A549 (cell line): ENCODE measurements at regions not wholly inside any gene's neighbourhood (a gene's known extent, or its start where the extent isn't known, plus 50 kb on each side); places are given as distances from the start of the nearest gene placed in this dataset.

Source experiments
- FOSL2 ChIP-seq, 2 experiments: fragments of 450-650 bp in 1 of 2; fragments of >200 bp in 1 of 2; sonication (Bioruptor Twin) in 1 of 2; formaldehyde crosslinking; IDR thresholded peaks; 2 replicates each; pipeline versions ENCODE4 v1.5.0 to v1.6.1; 2016 to 2020; ENCODE audit warnings: mild to moderate bottlenecking in 1 of 2, moderate library complexity in 1 of 2
- GATA3 ChIP-seq: IDR thresholded peaks from 2 replicates; pipeline ENCODE4 v1.6.1; 2012; ENCODE audit warnings: borderline replicate concordance
- HDAC2 ChIP-seq: fragments of 200-600 bp; sonication (generic); IDR thresholded peaks from 2 replicates; pipeline ENCODE4 v1.6.1; 2016
- POLR2A ChIP-seq: IDR thresholded peaks from 2 replicates; pipeline ENCODE4 v1.6.1; 2012; ENCODE audit warnings: mild to moderate bottlenecking, low read length
- SREBF2 ChIP-seq: fragments of 450-650 bp; IDR thresholded peaks from 2 replicates; pipeline ENCODE4 v1.6.1; 2014; ENCODE audit warnings: mild to moderate bottlenecking, moderate library complexity
- TF ChIP-seq, protein P1 (sequence below): fragments of >200 bp; sonication (Bioruptor Twin); formaldehyde crosslinking; IDR thresholded peaks from 3 replicates; pipeline ENCODE4 v1.5.1; 2016
- TF ChIP-seq, protein P2 (sequence below): fragments of 200-600 bp; sonication (generic); IDR thresholded peaks from 2 replicates; pipeline ENCODE4 v1.6.1; 2016; ENCODE audit warnings: antibody characterized with exemption, mild to moderate bottlenecking, moderate library complexity
- TF ChIP-seq, protein P3 (sequence below): fragments of >200 bp; sonication (Bioruptor Twin); formaldehyde crosslinking; IDR thresholded peaks from 3 replicates; pipeline ENCODE4 v1.6.1; 2016
- TF ChIP-seq, protein P4 (sequence below): fragments of 450-650 bp; IDR thresholded peaks from 2 replicates; pipeline ENCODE4 v1.6.1; 2014; ENCODE audit warnings: antibody characterized with exemption

DNA sequence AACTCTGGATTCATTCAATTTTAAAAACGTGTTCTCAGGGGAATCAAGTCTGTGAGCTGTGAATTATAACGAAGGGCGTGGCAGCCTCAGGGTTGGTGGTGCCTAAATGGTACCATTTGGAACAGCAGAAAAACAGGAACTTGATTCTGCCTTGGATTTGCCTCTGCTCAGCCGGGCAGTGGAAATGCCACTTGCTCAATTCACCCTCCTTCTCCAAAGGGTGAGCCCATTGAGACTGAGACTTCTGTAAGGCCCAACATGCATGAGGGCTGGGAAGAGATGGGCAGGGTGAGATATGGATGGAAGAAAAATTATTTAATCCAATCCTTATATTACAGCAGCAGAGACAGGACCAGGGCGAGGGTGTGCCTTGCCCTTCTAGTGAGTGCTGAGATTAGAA, 107.1 kb upstream of the HABP2 start:
- no peak for TF ChIP-seq GATA3
- TF ChIP-seq, protein P1, sequence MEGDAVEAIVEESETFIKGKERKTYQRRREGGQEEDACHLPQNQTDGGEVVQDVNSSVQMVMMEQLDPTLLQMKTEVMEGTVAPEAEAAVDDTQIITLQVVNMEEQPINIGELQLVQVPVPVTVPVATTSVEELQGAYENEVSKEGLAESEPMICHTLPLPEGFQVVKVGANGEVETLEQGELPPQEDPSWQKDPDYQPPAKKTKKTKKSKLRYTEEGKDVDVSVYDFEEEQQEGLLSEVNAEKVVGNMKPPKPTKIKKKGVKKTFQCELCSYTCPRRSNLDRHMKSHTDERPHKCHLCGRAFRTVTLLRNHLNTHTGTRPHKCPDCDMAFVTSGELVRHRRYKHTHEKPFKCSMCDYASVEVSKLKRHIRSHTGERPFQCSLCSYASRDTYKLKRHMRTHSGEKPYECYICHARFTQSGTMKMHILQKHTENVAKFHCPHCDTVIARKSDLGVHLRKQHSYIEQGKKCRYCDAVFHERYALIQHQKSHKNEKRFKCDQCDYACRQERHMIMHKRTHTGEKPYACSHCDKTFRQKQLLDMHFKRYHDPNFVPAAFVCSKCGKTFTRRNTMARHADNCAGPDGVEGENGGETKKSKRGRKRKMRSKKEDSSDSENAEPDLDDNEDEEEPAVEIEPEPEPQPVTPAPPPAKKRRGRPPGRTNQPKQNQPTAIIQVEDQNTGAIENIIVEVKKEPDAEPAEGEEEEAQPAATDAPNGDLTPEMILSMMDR: no peak
- TF ChIP-seq, protein P2, sequence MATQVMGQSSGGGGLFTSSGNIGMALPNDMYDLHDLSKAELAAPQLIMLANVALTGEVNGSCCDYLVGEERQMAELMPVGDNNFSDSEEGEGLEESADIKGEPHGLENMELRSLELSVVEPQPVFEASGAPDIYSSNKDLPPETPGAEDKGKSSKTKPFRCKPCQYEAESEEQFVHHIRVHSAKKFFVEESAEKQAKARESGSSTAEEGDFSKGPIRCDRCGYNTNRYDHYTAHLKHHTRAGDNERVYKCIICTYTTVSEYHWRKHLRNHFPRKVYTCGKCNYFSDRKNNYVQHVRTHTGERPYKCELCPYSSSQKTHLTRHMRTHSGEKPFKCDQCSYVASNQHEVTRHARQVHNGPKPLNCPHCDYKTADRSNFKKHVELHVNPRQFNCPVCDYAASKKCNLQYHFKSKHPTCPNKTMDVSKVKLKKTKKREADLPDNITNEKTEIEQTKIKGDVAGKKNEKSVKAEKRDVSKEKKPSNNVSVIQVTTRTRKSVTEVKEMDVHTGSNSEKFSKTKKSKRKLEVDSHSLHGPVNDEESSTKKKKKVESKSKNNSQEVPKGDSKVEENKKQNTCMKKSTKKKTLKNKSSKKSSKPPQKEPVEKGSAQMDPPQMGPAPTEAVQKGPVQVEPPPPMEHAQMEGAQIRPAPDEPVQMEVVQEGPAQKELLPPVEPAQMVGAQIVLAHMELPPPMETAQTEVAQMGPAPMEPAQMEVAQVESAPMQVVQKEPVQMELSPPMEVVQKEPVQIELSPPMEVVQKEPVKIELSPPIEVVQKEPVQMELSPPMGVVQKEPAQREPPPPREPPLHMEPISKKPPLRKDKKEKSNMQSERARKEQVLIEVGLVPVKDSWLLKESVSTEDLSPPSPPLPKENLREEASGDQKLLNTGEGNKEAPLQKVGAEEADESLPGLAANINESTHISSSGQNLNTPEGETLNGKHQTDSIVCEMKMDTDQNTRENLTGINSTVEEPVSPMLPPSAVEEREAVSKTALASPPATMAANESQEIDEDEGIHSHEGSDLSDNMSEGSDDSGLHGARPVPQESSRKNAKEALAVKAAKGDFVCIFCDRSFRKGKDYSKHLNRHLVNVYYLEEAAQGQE: no peak
- no peak for TF ChIP-seq HDAC2
- no peak for TF ChIP-seq POLR2A
- TF ChIP-seq, protein P3, sequence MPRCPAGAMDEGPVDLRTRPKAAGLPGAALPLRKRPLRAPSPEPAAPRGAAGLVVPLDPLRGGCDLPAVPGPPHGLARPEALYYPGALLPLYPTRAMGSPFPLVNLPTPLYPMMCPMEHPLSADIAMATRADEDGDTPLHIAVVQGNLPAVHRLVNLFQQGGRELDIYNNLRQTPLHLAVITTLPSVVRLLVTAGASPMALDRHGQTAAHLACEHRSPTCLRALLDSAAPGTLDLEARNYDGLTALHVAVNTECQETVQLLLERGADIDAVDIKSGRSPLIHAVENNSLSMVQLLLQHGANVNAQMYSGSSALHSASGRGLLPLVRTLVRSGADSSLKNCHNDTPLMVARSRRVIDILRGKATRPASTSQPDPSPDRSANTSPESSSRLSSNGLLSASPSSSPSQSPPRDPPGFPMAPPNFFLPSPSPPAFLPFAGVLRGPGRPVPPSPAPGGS: no peak
- TF ChIP-seq, protein P4, sequence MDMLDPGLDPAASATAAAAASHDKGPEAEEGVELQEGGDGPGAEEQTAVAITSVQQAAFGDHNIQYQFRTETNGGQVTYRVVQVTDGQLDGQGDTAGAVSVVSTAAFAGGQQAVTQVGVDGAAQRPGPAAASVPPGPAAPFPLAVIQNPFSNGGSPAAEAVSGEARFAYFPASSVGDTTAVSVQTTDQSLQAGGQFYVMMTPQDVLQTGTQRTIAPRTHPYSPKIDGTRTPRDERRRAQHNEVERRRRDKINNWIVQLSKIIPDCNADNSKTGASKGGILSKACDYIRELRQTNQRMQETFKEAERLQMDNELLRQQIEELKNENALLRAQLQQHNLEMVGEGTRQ: no peak
- TF ChIP-seq FOSL2 (IDR thresholded peaks at IDR 0.05): no peak
- TF ChIP-seq FOSL2 (CRISPR knock-in tag; IDR thresholded peaks at IDR 0.05): no peak
- TF ChIP-seq SREBF2: no peak
